ENCODE measurements at regions not wholly inside any gene's neighbourhood (a gene's known extent, or its start where the extent isn't known, plus 50 kb on each side); places are given as distances from the start of the nearest gene placed in this dataset.

- no peak for DNase-seq
Observed at GRCh38 chr2:118665784-118666529, 181.5 kb downstream of the EN1 start.

DNA sequence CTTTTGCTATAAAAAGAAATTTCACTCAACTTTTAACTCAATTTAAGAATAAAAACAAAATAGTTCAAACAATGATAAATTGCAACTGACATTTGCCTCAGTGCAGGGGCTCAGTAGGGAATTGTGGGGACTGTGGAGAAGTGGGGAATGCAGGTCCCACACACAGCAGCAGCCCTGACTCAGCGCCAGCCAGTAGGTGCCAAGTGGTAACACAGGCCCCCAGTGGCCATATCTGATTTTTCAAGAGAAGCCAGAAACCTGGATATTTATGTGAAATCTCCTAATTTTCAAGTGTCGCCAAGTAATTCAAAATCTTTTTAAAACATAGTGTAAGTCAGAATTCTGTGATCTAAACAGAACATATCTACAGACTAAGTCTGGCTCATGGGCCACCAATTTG lies 186.3 kb downstream of the EN1 start:
- no peak for DNase-seq

DNA sequence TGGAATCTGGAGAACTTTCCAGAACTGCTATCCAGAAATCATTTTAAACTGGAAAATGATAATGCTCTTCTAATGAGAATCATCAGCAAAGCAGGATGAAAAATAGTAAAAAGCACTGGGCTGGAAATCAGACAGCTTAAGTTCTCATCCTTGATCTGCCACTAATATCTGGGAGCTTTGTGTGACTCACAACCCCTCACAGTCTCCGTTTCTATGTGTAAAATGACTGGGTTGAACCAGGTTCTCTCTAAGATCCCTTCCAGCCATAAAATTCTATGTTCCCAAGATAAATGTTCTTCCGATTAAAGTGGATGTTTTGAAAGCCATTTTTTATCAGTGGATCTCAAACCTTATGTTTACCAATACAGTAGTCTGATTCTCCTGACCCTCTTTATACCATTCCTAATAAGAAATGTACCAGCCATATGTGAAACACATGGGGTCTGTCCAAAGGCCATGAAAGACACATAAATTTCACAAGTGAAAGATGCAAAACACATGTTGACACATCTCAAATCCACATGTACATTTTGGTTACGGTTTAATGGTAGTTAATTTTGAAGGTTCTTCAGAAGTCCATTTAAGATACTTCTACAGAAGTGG lies 188.8 kb downstream of the EN1 start:
- no peak for DNase-seq

- no peak for DNase-seq
Observed at GRCh38 chr2:118657466-118657865, 190.0 kb downstream of the EN1 start.

- DNase-seq: no peak
Observed at GRCh38 chr2:118654945-118655344, 192.5 kb downstream of the EN1 start.

DNA sequence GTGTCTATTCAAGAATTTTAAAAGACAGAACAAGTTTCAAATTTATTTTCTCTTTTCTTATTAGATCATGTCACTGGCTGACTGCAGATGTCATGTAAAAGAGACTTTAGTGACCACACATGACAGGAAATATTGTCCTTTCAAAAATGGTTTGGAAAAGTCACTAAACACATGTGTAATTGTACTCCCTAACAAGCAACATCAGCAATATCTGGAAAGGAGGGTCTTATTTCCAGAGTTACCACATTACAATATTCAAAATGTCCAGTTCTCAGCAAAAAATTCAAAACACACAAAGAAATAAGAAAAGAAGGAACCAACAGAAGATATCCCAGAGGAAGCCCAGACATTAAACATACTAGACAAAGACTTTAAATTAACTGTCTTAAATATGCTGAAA lies 197.1 kb downstream of the EN1 start:
- no peak for DNase-seq

DNA sequence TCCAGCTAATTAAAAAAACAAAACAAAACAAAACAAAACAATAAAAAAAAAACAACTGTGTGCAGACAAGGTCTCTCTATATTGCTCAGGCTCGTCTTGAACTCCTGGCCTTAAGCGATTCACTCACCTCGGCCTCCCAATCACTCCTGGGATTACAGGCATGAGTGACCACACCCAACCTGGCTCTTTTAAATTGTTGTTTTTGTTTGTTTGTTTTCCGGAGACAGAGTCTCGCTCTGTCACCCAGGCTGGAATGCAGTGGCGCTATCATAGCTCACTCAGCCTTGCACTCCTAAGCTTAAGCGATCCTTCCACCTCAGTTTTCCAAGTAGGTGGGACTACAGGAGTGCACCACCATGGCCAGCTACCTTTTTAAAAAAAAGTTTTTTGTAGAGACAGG lies 201.6 kb downstream of the EN1 start:
- no peak for DNase-seq

DNA sequence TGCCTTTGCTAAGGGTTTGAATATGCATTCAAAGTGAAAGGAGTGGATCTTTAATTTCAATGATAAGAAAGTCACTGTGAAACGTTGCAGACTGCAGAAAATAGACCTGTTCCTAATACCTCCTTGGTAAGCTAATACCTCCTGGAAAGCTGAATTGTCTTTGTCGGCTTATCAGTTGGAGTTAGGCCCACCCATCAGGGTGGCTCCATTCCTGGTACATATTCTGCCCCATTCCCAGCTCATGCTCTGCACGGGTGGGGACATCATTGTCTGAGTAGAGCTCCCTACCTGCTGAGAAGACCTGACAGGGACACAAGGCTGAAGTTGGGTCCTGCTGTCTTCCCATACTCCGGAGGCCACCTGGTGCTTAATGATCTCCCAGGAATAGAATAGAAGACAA lies 203.3 kb downstream of the EN1 start:
- no peak for DNase-seq

DNA sequence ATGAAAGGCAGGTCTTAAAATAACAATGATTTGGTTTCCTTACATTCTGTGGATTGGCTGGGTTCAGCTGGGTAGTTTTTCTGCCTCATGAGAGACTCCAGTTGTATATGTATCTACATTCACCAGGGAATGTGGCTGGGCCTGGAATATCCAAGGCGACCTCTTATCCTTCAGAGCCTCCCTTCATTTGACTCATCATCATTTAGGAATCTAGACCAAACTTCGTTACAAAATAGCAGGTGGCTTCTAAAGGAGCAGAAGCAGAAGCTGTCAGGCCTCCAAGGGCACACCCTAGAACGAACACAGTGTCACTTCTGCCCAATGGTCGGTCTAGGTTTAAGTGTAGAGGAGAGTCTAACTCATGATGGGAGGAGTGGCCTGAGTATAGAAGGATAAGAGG lies 204.2 kb downstream of the EN1 start:
- DNase-seq: no peak

DNA sequence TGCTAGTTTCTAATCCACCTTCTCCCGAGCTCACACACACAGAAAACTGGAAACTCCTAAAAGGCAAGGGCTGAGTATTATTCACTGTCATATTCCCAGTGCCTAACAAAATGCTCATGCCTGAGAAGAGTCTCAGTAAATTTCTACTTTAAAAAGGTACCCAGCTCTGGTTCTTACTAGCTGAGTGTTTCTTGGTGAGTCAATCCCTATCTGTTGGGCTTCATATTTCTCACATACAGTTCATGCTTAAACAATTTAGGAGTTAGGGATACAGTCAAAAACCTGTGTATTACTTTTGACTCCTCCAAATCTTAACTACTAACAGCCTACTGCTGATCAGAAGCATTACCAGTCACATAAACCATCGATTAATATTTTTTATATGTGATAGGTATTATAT lies 204.9 kb downstream of the EN1 start:
- DNase-seq: no peak

GRCh38 chr2:118641711-118642110 lies 205.7 kb downstream of the EN1 start:
- DNase-seq: no peak

DNA sequence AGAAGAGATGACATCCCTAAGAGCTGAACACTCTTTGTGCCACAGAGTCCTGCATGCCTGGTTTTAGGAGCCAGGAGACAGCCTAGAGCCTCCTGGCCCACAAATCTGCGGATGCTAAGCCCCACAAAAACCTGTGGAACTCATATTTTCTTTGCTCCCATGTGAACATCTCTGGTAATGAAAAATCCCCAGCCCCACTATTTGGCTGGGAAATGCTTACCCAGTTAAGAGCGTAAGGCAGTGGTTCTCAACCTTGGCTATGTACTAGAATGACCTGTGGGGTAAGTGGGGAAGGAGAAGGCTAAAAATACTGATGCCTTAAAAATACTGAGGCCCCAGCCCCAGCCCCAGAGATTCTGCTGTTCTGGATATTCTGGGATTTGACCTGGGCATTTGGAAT lies 208.1 kb downstream of the EN1 start:
- no peak for DNase-seq

GRCh38 chr2:118638453-118638852 lies 209.0 kb downstream of the EN1 start:
- DNase-seq: no peak

- DNase-seq: no peak
Observed at GRCh38 chr2:118635891-118636290, 211.6 kb downstream of the EN1 start.

GRCh38 chr2:118634876-118635275 lies 212.6 kb downstream of the EN1 start:
- no peak for DNase-seq

- no peak for DNase-seq
Observed at GRCh38 chr2:118633371-118634018, 214.0 kb downstream of the EN1 start.

DNA sequence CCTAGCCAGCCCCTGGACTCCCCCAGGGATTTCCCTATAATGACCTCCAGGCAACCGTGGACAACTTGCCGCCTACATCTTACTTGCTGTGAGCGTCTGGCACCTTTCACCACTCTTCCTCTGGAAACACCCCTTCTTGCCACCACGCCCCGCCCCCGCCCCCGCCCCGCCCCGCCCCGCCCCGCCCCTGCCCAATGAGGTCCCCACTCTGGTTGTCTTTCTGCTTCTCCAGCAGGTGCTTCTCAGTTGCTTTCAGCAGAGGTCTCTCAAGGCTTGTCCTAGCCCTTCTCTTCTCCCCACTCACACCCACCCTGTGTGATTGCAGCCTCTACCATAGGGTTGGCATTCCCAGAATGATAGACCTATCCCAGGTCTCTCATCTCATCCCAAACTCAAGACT lies 214.5 kb downstream of the EN1 start:
- DNase-seq: no peak

DNA sequence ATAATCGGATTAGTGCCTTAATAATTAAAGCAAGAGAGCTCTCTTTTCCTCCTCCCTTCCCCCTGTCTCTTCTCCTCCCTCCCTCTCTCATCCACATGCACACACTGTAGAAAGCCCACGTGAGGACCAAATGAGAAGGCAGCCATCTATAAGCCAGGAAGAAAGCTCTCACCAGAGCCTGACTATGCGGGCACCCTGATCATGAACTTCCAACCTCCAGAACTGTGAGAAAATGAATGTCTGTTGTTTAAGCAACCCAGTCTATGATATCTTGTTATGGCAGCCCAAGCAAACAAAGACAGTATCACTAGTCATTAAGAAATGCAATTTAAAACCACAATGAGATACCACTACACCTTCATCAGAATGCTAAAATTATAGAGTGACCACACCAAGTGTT lies 220.3 kb downstream of the EN1 start:
- DNase-seq: no peak

GRCh38 chr2:118622913-118623312 lies 224.5 kb downstream of the EN1 start:
- no peak for DNase-seq

- DNase-seq: no peak
Observed at GRCh38 chr2:118622108-118622507, 225.3 kb downstream of the EN1 start.

GRCh38 chr2:118618279-118618678 lies 229.2 kb downstream of the EN1 start:
- DNase-seq: no peak

GRCh38 chr2:118616432-118616831 lies 231.0 kb downstream of the EN1 start:
- no peak for DNase-seq

- DNase-seq: no peak
Observed at GRCh38 chr2:118614841-118615271, 232.6 kb downstream of the EN1 start.

DNA sequence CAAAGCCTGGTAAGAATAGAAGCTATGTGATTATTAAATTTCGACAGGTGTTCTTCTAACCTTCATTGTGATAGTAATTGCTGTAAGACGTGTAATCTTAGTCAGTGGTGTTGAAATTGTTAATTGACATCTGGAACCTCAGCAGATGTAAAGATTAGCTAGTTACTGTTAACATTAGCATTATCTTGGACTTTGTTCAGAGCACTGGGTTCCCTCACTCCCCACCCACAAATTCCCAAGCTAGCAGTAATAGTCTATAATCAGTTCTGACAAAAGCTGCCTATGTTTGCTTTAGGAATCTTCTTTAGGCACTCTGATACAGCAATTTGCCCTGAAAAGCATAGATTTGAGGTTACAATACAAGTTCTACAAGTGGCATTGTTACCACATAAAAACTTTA lies 233.7 kb downstream of the EN1 start:
- DNase-seq: no peak
